OCI-LY1 (cell line): ENCODE measurements at regions not wholly inside any gene's neighbourhood (a gene's known extent, or its start where the extent isn't known, plus 50 kb on each side); places are given as distances from the start of the nearest gene placed in this dataset.

Experiments used
- EZH2 ChIP-seq: fragments of 200-600 bp; sonication (generic), shearing (Covaris generic); IDR thresholded peaks from 2 replicates; pipeline ENCODE4 v1.8.0; 2017; ENCODE audit warnings: borderline replicate concordance, mixed run types, mild to moderate bottlenecking, antibody characterized with exemption, low read length, moderate library complexity, mixed read lengths
- TF ChIP-seq, protein P1 (sequence below): fragments of 200-600 bp; sonication (generic), shearing (Covaris generic); IDR thresholded peaks from 2 replicates; pipeline ENCODE4 v1.5.1; 2017; ENCODE audit warnings: mild to moderate bottlenecking, antibody characterized with exemption, low read length, moderate library complexity, mixed read lengths

DNA sequence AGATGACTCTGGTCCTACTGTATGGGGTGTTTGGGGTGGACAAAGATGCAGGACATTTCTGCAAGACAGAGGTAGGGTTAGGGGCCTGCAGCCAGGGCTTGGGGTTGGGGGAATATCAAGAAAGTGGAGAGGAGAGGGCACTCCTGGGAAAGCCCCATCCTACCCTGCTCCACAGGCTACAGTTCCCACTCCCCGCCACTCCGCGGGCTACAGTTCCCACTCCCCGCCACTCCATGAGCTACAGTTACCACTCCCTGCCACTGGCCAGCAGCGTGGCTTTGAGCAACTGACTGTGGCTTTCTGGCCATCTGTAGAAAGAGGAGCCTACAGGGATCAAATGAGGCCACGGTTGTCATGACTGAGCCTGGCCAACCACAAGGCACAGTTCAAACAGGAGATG, 93.8 kb upstream of the GRIK3 start:
- TF ChIP-seq, protein P1, sequence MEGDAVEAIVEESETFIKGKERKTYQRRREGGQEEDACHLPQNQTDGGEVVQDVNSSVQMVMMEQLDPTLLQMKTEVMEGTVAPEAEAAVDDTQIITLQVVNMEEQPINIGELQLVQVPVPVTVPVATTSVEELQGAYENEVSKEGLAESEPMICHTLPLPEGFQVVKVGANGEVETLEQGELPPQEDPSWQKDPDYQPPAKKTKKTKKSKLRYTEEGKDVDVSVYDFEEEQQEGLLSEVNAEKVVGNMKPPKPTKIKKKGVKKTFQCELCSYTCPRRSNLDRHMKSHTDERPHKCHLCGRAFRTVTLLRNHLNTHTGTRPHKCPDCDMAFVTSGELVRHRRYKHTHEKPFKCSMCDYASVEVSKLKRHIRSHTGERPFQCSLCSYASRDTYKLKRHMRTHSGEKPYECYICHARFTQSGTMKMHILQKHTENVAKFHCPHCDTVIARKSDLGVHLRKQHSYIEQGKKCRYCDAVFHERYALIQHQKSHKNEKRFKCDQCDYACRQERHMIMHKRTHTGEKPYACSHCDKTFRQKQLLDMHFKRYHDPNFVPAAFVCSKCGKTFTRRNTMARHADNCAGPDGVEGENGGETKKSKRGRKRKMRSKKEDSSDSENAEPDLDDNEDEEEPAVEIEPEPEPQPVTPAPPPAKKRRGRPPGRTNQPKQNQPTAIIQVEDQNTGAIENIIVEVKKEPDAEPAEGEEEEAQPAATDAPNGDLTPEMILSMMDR = no peak
- TF ChIP-seq EZH2 = no peak
